ENCODE measurements at regions not wholly inside any gene's neighbourhood (a gene's known extent, or its start where the extent isn't known, plus 50 kb on each side); places are given as distances from the start of the nearest gene placed in this dataset.

DNA sequence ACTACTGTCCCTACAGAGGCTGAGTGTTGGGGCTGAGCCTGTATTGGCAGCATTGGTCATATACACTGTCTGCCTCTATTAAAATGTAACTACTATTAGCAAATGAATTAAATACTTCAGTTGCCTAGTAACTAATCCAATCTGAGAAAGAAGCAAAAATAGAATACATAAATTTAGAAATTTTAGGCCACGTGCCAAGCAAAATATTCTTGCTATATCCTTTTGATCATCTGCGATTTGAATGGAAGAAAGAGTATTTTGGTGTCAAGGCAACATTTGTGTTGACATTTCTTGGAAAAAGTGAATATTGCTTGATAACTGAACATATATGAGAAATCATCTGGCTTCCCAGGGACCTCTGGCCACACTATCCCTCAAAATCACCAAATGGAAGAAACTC is 148.2 kb upstream of the TOPAZ1 start:
- TF ChIP-seq, protein P1, sequence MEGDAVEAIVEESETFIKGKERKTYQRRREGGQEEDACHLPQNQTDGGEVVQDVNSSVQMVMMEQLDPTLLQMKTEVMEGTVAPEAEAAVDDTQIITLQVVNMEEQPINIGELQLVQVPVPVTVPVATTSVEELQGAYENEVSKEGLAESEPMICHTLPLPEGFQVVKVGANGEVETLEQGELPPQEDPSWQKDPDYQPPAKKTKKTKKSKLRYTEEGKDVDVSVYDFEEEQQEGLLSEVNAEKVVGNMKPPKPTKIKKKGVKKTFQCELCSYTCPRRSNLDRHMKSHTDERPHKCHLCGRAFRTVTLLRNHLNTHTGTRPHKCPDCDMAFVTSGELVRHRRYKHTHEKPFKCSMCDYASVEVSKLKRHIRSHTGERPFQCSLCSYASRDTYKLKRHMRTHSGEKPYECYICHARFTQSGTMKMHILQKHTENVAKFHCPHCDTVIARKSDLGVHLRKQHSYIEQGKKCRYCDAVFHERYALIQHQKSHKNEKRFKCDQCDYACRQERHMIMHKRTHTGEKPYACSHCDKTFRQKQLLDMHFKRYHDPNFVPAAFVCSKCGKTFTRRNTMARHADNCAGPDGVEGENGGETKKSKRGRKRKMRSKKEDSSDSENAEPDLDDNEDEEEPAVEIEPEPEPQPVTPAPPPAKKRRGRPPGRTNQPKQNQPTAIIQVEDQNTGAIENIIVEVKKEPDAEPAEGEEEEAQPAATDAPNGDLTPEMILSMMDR (IDR thresholded peaks at IDR 0.05), result no peak

DNA sequence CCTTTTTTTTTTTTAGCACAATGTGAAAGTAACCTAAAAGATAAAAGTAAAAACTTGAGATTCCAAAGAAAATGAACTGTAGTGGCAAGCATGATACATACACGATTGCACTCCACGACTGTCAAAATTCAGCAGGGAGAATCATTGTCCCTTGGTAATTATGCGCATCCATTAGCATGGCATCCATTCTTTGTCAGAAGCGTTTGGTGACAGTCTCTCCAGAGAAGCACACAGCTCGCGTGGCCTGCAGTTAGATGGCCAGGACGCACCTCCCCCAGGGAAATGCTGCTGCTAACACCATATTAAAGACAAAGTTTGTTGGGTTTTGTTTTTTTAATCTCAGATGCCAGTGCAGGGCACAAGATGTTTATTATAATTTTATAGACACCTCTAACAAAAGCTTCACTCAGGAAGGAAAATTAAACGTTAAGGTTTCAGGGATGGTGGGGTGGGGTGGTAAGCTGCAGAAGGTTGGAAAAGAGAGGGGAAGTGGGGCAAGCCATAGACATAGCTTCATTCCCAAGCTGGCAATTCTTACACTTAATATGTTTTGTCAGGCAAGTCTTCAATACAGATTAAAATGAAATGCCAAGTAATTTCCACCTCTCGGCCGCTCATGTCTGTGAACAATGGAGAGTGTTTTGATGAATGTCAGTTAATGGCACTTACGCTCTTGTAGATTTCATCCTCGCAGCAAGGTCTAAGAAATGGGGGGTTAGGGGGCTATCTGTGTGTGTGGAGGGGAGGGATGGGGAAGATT is 142.8 kb upstream of the TOPAZ1 start:
- TF ChIP-seq, protein P1 (IDR thresholded peaks at IDR 0.05), result no peak

DNA sequence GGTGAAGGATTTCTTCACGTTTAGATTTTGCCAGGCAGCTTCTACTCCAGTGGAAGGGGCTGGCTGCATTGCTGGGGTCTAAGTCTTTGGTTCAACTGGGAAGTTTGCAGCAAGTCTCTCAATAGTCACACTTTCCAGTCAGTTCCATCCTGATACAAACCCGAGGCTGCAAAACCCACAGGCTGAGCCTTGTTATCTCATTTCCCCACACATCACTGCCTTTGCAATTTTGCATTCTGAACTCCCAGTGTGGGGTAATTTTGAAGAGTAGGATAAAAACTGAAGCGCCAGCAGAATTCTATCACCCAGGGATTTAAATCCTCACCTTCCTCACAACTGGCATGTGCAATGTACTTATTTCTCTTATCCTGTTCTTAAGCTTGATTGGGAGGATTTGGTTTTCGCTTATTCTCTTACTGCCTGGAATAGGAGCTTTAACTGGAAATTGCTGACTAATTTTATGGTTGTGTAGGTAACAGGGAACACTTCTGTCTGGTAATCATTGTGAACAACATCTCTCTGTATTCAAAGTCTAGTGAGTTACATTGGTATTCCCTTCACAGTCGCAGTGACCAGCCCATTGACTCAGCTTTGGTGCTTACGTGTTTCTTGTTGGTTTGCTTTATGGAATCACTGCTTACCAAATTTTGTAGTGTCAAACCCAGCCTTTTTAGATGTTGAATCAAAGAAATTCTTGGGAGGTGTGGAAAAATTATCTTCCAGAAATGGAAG is 142.0 kb upstream of the TOPAZ1 start:
- TF ChIP-seq, protein P1 (IDR thresholded peaks at IDR 0.05), result no peak

DNA sequence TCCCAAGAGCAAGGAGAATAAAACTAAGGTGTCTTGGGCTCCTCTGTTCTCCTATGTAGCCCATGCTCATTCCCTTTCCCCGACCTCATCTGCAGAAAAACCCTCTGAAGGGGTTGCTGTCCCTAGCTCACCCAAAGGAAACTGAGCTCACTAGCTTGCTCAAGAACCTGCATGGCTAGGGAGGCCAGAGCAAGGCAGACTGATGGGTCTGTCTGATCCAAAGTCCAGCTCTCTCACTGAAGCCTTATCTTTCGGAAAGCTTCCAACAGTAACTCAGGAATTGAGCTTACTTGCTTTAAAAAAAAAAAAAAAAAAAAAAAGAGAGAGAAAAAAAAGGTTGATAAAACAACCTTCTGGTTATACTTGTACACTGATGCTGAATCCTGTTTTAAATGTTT is 141.4 kb upstream of the TOPAZ1 start:
- TF ChIP-seq, protein P1 (IDR thresholded peaks at IDR 0.05), result no peak

DNA sequence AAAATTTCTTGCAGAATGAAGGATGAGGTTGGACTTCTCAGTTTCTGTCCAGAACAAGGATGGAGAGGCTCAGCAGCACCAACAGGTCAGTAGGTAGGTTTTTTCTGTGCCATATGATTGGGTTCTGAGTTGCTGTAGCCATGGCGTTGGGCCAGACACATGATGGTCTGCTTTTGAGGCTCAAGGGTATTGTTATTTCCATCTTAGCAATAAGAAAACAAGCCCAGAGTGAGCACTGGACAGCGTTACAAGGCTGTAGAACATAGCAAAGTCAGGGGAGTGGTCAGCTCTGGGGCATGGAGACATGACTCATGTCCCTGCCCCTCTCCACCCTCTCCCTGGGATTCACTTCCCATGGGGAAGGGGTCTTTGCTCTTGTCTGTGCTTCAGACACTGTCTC is 137.6 kb upstream of the TOPAZ1 start:
- TF ChIP-seq, protein P1 (IDR thresholded peaks at IDR 0.05), result no peak

DNA sequence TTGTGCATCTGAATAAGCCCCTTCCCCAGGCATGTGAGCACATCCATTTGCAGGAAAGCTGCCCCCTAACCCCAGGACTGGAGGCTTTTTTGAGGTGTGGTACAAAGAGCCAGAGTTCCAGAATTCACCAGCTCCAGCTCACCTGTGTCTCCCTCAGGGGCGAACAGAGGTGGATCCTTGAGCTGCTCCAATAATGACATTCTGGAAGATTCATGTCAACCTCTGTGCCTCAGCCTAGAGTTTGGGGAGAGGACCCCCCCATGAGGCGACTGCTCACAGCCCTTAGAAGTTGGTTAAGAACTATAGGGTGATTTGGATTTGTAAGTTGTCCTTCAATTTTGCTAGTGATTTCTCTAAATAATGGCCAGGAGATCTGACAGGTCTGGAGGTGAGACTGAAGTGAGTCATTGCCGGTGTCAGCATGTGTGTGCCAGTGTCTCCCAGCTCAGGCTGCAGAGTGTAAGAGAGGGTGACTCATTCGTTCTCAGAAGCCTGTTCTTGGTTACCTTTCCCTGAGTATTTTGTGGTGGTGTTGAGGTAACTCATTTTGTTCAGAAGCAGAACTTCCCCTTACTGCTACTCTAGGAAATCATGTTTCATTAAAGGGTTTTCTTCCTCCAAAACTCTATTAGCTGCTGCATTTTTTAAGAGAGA is 136.9 kb upstream of the TOPAZ1 start:
- TF ChIP-seq, protein P1 (IDR thresholded peaks at IDR 0.05), result no peak

DNA sequence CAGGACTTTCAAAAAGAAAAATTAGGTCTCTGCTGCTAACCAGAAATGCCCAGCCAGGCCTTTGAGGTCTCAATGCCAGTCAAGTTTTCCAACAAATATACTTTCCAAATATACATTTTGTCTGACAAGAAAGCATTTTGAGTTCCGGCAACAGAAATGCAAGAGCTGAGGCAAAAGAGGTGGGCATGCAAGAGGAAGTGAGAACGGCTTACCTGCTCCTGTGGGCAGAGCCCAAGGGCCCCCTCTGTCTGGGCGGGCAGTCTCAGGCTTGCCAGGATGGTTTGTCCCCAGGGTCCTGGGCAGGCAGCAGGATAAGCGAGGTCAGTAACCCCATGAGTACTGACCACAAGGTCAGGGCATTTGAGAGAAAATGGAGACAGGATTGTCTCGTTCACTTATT is 136.1 kb upstream of the TOPAZ1 start:
- TF ChIP-seq, protein P1 (IDR thresholded peaks at IDR 0.05), result no peak
